HCT116 (cell line): ENCODE measurements at regions not wholly inside any gene's neighbourhood (a gene's known extent, or its start where the extent isn't known, plus 50 kb on each side); places are given as distances from the start of the nearest gene placed in this dataset.

Experiments
- ATAC-seq: fragments of 200-7000 bp; cut with Tn5 transposase; 2 replicates; pipeline ENCODE4 v1.9.1; 2020; ENCODE audit warnings: mild to moderate bottlenecking, moderate library complexity
- BruUV-seq: library from RNA; stranded (reverse); fragments of 400-500 nt; replicated peaks from 2 replicates; lab custom pipeline; 2021; lab: Mats Ljungman, UMichigan
- CTCF ChIA-PET: fragments of 300-600 bp; sonication (Branson Sonifier 250); formaldehyde crosslinking; loops from one replicate; lab custom pipeline; 2021; ENCODE audit warnings: antibody characterized with exemption; lab: Charles Lee
- POLR2A ChIA-PET: fragments of 300-600, 350-600 bp; sonication (Branson Sonifier 250); formaldehyde crosslinking; loops from one replicate; lab custom pipeline; 2021; ENCODE audit warnings: antibody characterized with exemption; lab: Charles Lee
- RAD21 ChIA-PET, 2 experiments: fragments of 300-600 bp; sonication (Branson Sonifier 250); formaldehyde crosslinking; loops; one replicate each; lab custom pipeline; 2023; ENCODE audit warnings: low total read pairs in 2 of 2; ENCODE audit not compliant: uncharacterized antibody in 2 of 2, unreplicated experiment in 2 of 2, low non-redundant PET in 1 of 2; lab: Charles Lee
- DNase-seq: peaks from one replicate; pipeline ENCODE4 v3.0.0-alpha.2; 2010; ENCODE audit warnings: low read depth, low spot score
- H2AFZ ChIP-seq: fragments of 200-600 bp; shearing (Covaris generic), sonication (generic); 2 replicates; pipeline ENCODE4 v1.6.1; 2017; ENCODE audit warnings: low read depth, mixed run types, mixed read lengths, antibody characterized with exemption, low read length; ENCODE audit not compliant: poor library complexity, severe bottlenecking
- H3K27ac ChIP-seq: 2 replicates; pipeline ENCODE4 v1.5.1; 2012; ENCODE audit warnings: low read depth, low read length
- H3K27me3 ChIP-seq: fragments of 200-600 bp; sonication (generic); 2 replicates; pipeline ENCODE4 v1.6.1; 2016; ENCODE audit warnings: mixed run types, low read length, mixed read lengths; ENCODE audit not compliant: insufficient read depth
- H3K36me3 ChIP-seq, 2 experiments: fragments of 200-500 bp in 1 of 2; fragments of 200-600 bp in 1 of 2; sonication (Bioruptor generic) in 1 of 2; sonication (generic) in 1 of 2; 2 replicates each; pipeline versions ENCODE4 v1.5.1 to v1.6.1; 2014 to 2016; ENCODE audit warnings: low read length in 2 of 2, inconsistent platforms in 1 of 2, mixed read lengths in 1 of 2, mixed run types in 1 of 2; ENCODE audit not compliant: insufficient read depth in 2 of 2, control insufficient read depth in 1 of 2
- H3K4me1 ChIP-seq, 2 experiments: fragments of 200-600 bp in 1 of 2; sonication (generic) in 1 of 2; 2 replicates each; pipeline versions ENCODE4 v1.5.1 to v1.6.1; 2012 to 2017; ENCODE audit warnings: low read length in 2 of 2, inconsistent platforms in 1 of 2, mild to moderate bottlenecking in 1 of 2, mixed read lengths in 1 of 2, mixed run types in 1 of 2, moderate library complexity in 1 of 2; ENCODE audit not compliant: insufficient read depth in 2 of 2, control insufficient read depth in 1 of 2
- H3K4me2 ChIP-seq: fragments of 200-600 bp; sonication (generic); 2 replicates; pipeline ENCODE4 v1.6.1; 2017; ENCODE audit warnings: mixed run types, low read length, mixed read lengths
- H3K4me3 ChIP-seq, 2 experiments: fragments of 200-600 bp in 1 of 2; sonication (generic) in 1 of 2; replicated peaks in 1 of 2; 2 replicates each; pipeline ENCODE4 v1.5.1; 2011 to 2016; ENCODE audit warnings: low read length in 2 of 2, control low read depth in 1 of 2, low read depth in 1 of 2, mild to moderate bottlenecking in 1 of 2, mixed read lengths in 1 of 2, mixed run types in 1 of 2
- H3K79me2 ChIP-seq: fragments of 200-600 bp; sonication (generic); 2 replicates; pipeline ENCODE4 v1.6.1; 2017; ENCODE audit warnings: mild to moderate bottlenecking, mixed run types, low read length, moderate library complexity, mixed read lengths; ENCODE audit not compliant: insufficient read depth
- H3K9ac ChIP-seq: fragments of 200-600 bp; sonication (generic); 2 replicates; pipeline ENCODE4 v1.6.1; 2016; ENCODE audit warnings: low read length, mixed read lengths
- H3K9me2 ChIP-seq: fragments of 200-600 bp; sonication (generic), shearing (Covaris generic); 2 replicates; pipeline ENCODE4 v1.6.1; 2017; ENCODE audit warnings: mixed run types, mild to moderate bottlenecking, moderate library complexity; ENCODE audit not compliant: insufficient read depth
- H3K9me3 ChIP-seq, 2 experiments: fragments of 200-500 bp in 1 of 2; fragments of 200-600 bp in 1 of 2; sonication (Bioruptor generic) in 1 of 2; sonication (generic) in 1 of 2; 2 replicates each; pipeline ENCODE4 v1.6.1; 2014 to 2017; ENCODE audit warnings: low read length in 2 of 2, mixed read lengths in 2 of 2, inconsistent platforms in 1 of 2, low read depth in 1 of 2, mild to moderate bottlenecking in 1 of 2, mixed run types in 1 of 2, moderate library complexity in 1 of 2; ENCODE audit not compliant: control insufficient read depth in 1 of 2, insufficient read depth in 1 of 2
- H4K20me1 ChIP-seq: fragments of 200-600 bp; sonication (generic), shearing (Covaris generic); 2 replicates; pipeline ENCODE4 v1.6.1; 2017; ENCODE audit warnings: mixed run types, mild to moderate bottlenecking, moderate library complexity; ENCODE audit not compliant: insufficient read depth
- CBX3 ChIP-seq: IDR thresholded peaks from 2 replicates; pipeline ENCODE4 v1.6.1; 2012; ENCODE audit warnings: low read depth
- CEBPB ChIP-seq: IDR thresholded peaks from 2 replicates; pipeline ENCODE4 v1.6.1; 2012; ENCODE audit warnings: low read depth
- EGR1 ChIP-seq: IDR thresholded peaks from 2 replicates; pipeline ENCODE4 v1.6.1; 2012; ENCODE audit warnings: low read depth
- EZH2phosphoT487 ChIP-seq: fragments of 200-600 bp; IDR thresholded peaks from 2 replicates; pipeline ENCODE4 v1.6.1; 2018; ENCODE audit warnings: antibody characterized with exemption, borderline replicate concordance
- MAX ChIP-seq: IDR thresholded peaks from 2 replicates; pipeline ENCODE4 v1.6.1; 2012
- POLR2AphosphoS5 ChIP-seq: IDR thresholded peaks from 2 replicates; pipeline ENCODE4 v1.6.1; 2011; ENCODE audit warnings: mild to moderate bottlenecking, low read depth, low read length, moderate library complexity
- RAD21 ChIP-seq: IDR thresholded peaks from 2 replicates; pipeline ENCODE4 v1.6.1; 2012; ENCODE audit warnings: low read depth, mild to moderate bottlenecking
- SRF ChIP-seq: IDR thresholded peaks from 2 replicates; pipeline ENCODE4 v1.6.1; 2012; ENCODE audit warnings: low read depth
- YY1 ChIP-seq: IDR thresholded peaks from 2 replicates; pipeline ENCODE4 v1.6.1; 2011; ENCODE audit warnings: low read length, low read depth, moderate library complexity, mild to moderate bottlenecking; ENCODE audit not compliant: insufficient replicate concordance; ENCODE audit errors: extremely low read depth
- ZNF274 ChIP-seq: fragments of 200-500 bp; sonication (Bioruptor generic); IDR thresholded peaks from 2 replicates; pipeline ENCODE4 v1.6.1; 2014; ENCODE audit warnings: mild to moderate bottlenecking, low read depth, low read length, inconsistent platforms
- intact Hi-C: fragments of 100-400 bp; cut with micrococcal nuclease; formaldehyde crosslinking; loops from 2 replicates; pipeline ENCODE4 v1.10.0; 2022
- TF ChIP-seq, protein P1 (sequence below), 3 experiments: fragments of 200-600 bp in 1 of 3; sonication (generic) in 1 of 3; IDR thresholded peaks in 2 of 3; conservative IDR thresholded peaks in 1 of 3; 2 replicates each; pipeline ENCODE4 v1.5.1; 2012 to 2017; ENCODE audit warnings: low read depth in 2 of 3, low read length in 2 of 3, antibody characterized with exemption in 1 of 3, borderline replicate concordance in 1 of 3, control low read depth in 1 of 3, mild to moderate bottlenecking in 1 of 3, mixed read lengths in 1 of 3, mixed run types in 1 of 3, moderate library complexity in 1 of 3; ENCODE audit not compliant: insufficient read depth in 1 of 3
- TF ChIP-seq, protein P2 (sequence below): IDR thresholded peaks from 2 replicates; pipeline ENCODE4 v1.6.1; 2012

DNA sequence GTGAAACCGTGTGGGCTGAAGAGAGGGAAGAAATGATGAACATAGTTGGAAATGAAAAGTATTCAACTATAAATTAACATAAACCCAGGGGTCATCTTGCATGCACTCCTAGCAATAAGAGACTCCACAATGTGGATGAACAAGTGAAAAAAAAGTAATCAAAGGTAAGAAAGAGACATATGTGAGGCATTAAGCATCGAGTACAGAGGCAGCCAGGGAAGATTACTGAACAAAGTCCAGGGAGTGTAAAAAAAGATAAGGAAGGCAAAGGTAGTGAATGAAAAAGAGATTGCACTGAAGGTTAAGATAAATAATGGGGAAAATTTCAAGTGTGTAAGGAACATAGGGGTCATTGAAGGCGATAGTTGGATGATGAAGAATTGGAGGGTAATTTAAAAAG, 330.8 kb upstream of the PROX1 start:
- no peaks in the 10 kb centered on the region for H3K79me2 ChIP-seq
- TF ChIP-seq CBX3 (no peak), YY1 (no peak), SRF (no peak), RAD21 (no peak), CEBPB (no peak), MAX (no peak), POLR2AphosphoS5 (no peak), EZH2phosphoT487 (no peak), ZNF274 (no peak), EGR1 (no peak)
- TF ChIP-seq, protein P1, sequence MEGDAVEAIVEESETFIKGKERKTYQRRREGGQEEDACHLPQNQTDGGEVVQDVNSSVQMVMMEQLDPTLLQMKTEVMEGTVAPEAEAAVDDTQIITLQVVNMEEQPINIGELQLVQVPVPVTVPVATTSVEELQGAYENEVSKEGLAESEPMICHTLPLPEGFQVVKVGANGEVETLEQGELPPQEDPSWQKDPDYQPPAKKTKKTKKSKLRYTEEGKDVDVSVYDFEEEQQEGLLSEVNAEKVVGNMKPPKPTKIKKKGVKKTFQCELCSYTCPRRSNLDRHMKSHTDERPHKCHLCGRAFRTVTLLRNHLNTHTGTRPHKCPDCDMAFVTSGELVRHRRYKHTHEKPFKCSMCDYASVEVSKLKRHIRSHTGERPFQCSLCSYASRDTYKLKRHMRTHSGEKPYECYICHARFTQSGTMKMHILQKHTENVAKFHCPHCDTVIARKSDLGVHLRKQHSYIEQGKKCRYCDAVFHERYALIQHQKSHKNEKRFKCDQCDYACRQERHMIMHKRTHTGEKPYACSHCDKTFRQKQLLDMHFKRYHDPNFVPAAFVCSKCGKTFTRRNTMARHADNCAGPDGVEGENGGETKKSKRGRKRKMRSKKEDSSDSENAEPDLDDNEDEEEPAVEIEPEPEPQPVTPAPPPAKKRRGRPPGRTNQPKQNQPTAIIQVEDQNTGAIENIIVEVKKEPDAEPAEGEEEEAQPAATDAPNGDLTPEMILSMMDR (IDR thresholded peaks at IDR 0.05 in 2 of 3, conservative IDR thresholded peaks at IDR 0.05 in 1 of 3; ENCODE audit: borderline replicate concordance in 1 of 3, insufficient read depth in 1 of 3, low read depth in 2 of 3, low read length in 2 of 3): no peak
- TF ChIP-seq, protein P2, sequence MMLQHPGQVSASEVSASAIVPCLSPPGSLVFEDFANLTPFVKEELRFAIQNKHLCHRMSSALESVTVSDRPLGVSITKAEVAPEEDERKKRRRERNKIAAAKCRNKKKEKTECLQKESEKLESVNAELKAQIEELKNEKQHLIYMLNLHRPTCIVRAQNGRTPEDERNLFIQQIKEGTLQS: no peak
- no peaks in the 10 kb centered on the region for H3K9me2 ChIP-seq
- no peaks in the 10 kb centered on the region for H3K36me3 ChIP-seq
- H3K27me3 ChIP-seq: peaks cover 14% of the 10 kb centered on the region
- H3K4me1 ChIP-seq: no peaks in the 10 kb centered on the region
- intact Hi-C loops: no loop called here
- no peak overlapping the region for H2AFZ ChIP-seq
- ATAC-seq: no peak
- CTCF ChIA-PET: no interaction called here
- H3K27ac ChIP-seq: no peak overlapping the region
- no peaks in the 10 kb centered on the region for H3K9me3 ChIP-seq
- H3K9ac ChIP-seq: no peak overlapping the region
- no peak overlapping the region for H3K4me3 ChIP-seq
- POLR2A ChIA-PET: no interaction called here
- RAD21 ChIA-PET: no interaction called here
- no peak overlapping the region for H3K4me2 ChIP-seq
- no TSS peak for BruUV-seq
- no peaks in the 10 kb centered on the region; the same call in 1 of the 2 replicates for H4K20me1 ChIP-seq
- DNase-seq: no peak
